Right renal cortex interstitium (tissue), 3 donors: ENCODE measurements at regions not wholly inside any gene's neighbourhood (a gene's known extent, or its start where the extent isn't known, plus 50 kb on each side); places are given as distances from the start of the nearest gene placed in this dataset.
"Not testable (repeated sequence)": the region's sequence is repeated elsewhere in the genome, so short reads cannot be mapped to it uniquely, and the experiment has no call there.

Experiments
- DNase-seq, 3 donors: peaks; one replicate each; pipeline ENCODE4 v3.0.0-alpha.2; 2013; ENCODE audit warnings: low read depth in 3 of 3, low spot score in 2 of 3

DNA sequence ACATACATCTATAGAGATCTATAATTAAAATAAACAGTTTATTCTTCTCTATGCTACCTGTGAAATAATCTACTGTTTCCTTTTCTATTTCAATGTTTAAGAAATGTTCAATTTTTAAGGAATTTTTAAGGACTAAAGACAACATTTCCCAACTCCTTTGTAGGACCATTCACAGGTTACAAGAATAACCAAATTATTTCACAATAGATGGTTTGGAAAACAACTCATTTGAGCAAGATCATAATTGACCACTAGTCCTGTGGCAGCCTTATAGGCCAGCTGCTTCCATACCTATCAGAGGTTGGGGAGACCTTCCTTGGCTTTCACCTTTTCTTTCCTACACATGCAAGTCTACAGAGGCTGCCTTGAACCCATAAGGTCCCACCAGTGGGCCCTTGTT, 193.7 kb downstream of the TTC39B start:
- no peak for DNase-seq

DNA sequence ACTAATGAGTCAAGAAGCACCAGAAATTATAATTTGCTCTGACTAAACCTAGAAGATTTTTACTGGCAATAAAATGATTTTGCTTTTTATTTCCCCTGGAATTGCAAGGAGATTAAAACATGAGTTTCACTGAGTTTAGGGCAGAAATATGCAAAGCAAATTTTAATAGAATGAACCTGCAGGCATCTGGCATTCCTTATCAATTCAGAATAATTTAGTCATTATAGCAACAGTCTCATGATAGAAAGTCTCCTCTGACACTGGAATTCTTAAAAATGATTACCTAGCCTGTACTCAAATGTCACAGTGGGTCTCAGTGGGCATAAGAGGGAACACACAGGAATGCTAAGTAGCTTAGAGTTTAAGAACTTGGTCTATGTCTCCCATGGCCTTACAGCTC, 195.9 kb downstream of the TTC39B start:
- DNase-seq, result no peak

DNA sequence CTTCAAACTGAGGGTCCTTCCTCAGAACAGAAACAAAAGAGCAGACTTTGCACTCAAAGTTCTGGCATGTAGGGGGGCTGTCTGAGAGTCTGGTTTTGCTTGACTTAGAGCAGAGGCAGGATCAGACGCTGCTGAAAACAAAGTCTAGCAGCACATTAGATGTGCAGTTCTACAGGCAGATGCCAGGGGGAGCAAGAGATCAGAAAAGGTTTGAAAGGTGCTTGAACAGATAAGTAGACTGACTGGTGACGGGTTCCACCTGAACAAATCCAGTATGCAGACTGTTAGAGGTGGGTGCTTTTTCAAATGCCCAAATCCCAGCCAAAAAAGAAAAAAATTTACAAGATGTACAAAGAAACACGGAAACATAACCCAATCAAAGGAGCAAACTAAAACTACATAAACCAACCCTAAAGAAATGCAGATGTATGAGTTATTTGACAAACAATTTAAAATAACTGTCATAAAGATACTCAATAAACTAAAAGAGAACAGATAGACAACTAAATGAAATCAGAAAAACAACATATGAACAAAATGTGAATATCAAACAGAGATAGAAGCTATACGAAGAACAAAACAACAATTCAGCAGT, 194.7 kb upstream of the FREM1 start:
- no peak for DNase-seq

DNA sequence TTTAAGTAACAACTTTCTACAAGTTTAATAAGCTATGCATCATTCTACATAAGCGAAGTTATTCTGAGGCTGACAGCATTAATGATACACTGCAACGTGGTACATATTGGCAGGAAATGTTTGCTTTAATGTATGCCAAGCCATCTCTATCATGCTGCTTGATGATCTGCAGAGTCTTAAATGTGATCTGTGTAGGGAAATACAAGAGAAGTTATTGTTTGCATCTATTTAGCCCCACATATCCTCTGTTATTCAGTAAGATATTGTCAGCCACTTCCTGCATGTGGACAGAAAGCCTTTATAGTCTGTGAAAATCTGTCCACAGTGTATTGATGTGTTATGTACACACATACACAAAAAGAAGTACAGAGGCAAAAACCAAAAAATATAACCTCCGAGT, 193.1 kb upstream of the FREM1 start:
- no peak for DNase-seq

- DNase-seq, result no peak
These were observed 190.9 kb upstream of the FREM1 start for GRCh38 chr9:15101095-15101494.

DNA sequence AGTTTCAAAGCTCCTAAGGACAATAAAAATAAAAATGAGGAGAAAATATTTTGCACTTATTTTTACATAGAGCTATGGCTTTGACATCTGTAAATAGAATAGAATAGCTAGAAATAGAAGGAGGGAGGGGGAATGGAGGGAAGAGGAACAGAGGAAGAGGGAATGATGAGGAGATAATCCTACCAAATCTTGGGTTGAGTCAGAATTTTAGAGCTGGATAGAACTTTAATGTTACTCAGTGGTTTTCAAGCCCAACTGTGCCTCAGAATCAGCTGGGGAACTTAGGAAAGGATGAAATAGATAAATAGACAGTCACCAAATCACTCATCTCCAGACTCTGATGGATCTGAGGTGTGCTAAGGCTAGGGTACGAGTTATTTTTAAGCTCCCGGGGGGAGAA, 190.3 kb upstream of the FREM1 start:
- DNase-seq, result no peak

DNA sequence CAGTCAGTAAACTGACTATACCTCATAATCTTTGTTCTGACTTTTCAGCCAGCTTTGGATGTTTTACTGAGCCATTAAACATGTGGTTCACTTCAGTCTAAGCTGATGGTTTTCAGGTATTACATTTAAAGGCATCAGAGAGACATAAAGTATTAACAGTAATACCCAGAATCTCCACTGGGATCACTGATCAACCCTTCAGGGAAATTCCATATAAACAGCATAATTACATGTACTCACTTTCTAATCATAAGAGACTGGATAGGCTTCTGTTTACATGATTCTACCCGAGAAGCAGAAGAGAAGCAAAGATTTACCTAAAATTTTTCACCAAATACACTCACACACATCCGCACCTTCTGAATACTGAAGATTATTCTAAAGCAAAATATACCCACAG, 186.7 kb upstream of the FREM1 start:
- no peak for DNase-seq

GRCh38 chr9:15086778-15087324, 176.6 kb upstream of the FREM1 start:
- DNase-seq, result no peak

GRCh38 chr9:15086156-15086763, 176.0 kb upstream of the FREM1 start:
- DNase-seq, result no peak

- DNase-seq, result no peak
These were observed 171.0 kb upstream of the FREM1 start for GRCh38 chr9:15081021-15081753.

- DNase-seq, result no peak
These were observed 170.2 kb upstream of the FREM1 start for GRCh38 chr9:15080401-15080800.

DNA sequence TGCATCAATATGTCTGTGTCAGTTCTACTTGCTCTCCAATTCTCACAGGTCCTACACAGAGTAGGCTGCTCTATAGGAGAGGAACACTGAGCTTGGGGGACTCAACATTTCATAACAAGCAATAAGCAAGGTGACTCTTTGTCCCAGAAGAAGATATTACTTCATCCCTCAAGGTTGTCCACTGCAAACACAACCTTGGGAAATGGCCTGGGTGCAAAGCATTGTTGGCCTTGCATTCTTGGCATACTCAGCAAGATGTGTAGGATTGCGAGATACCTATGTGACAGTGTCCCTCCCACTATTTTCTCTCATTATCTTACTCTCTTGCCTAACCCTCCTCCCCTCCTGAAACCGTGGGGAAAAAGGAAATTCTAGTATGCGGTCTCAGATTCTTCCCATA, 169.8 kb upstream of the FREM1 start:
- no peak for DNase-seq

DNA sequence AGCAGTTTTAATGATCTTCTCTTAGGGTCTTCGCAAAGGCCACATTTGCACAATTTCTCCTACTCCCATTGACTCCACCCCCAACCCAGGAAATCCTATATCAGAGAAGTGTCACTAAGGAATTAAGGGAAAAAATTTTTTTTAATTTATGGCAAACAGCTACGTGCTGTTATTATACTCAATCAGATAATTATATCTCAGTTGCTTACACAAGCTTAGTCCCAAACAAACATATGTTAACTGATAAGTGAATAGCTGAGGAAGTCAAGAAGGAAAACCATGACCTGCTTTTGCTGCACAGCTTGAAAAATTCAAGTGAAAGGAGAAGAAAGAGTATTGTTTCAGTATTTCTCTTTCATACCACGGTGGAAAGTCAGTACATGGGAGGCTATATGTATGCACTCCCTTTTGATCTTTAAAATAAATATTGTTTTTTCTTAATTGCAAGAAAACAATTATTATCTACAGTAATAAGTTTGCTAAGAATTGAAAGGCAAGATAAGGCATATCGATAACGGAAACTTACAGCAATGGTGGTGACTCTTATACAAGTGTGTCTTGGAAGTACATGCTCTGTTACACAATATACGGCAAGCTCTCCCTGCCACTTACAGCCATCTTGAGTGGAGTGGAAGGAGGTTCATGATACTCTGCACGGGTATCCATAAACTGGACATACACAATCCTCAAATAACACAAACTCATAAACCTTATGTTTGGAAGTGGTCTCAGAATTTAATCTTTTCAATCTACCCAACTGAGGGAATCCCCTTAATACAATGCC, 167.9 kb upstream of the FREM1 start:
- DNase-seq, result no peak

GRCh38 chr9:15073620-15074019, 163.4 kb upstream of the FREM1 start:
- DNase-seq, result no peak

GRCh38 chr9:15070716-15071115, 160.5 kb upstream of the FREM1 start:
- DNase-seq, result no peak

DNA sequence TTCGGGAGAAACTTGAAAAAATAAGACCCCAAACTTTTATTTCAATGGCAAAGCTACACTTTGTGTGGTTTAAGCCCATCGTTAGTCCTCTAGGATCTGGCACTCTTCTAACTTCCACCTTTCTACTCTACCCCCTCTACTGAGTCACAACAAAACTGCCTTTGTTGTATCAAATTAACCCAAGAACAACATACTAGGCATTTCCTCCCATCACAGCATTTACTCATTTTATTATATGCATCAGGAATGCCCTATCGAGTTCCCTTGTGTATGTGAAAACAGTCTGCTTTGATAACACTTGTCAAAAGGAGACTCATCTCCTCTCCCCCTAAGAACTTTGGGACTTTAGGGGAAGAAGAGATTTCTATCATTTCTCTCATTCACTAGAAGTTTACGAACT, 158.9 kb upstream of the FREM1 start:
- DNase-seq, result no peak

- DNase-seq, result no peak
These were observed 158.0 kb upstream of the FREM1 start for GRCh38 chr9:15068261-15068660.

- no peak for DNase-seq
These were observed 148.8 kb upstream of the FREM1 start for GRCh38 chr9:15059003-15059402.

- DNase-seq, result no peak
These were observed 148.0 kb upstream of the FREM1 start for GRCh38 chr9:15058236-15058635.

DNA sequence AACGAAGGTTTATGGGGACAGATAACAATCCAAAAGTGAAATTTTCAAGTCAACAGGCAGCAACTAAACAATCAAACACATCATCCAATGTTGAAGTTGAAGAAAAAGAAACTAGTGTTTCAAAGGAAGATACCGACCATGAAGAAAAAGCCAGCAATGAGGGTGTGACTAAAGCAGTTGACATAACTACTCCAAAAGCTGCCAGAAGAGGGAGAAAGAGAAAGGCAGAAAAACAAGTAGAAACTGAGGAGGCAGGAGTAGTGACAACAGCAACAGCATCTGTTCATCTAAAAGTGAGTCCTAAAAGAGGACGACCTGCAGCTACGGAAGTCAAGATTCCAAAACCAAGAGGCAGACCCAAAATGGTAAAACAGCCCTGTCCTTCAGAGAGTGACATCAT, 145.1 kb upstream of the FREM1 start:
- not testable (repeated sequence) for DNase-seq

- DNase-seq, result no peak
These were observed 138.5 kb upstream of the FREM1 start for GRCh38 chr9:15048772-15049171.
